ENCODE measurements at regions not wholly inside any gene's neighbourhood (a gene's known extent, or its start where the extent isn't known, plus 50 kb on each side); places are given as distances from the start of the nearest gene placed in this dataset.

DNA sequence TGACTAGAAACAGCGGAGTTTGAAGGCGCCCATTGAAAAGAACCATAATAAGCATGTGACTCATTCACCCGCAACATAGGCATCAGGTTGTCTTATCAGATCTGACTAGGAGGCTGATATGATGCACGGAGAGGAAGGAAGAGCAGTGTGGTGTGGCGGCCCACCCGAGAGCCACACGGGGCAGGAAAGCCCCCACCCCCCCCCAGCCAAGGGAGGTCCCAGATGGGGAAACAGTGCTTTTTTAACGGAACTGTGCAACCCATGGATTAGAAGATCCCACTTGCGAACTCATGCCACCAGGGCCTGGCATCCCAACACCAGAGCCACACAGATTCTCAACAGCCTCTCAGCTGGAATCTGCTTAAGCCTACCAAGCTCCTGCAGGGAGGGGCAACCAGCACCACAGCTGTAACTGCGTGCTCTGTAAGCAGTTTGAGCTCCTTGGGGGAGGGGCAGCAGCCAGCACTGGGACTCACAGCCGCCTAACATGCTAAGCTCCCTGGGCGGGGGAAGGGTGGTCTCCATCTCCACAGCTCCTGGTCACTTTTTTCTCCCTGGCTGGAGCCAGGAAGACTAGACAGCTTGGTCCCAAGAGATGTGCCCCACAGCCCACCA lies 466.2 kb downstream of the PDGFC start:
- TF ChIP-seq EGR1 (IDR thresholded peaks at IDR 0.05) (no peak), YY1 (IDR thresholded peaks at IDR 0.05; ENCODE audit: low read depth) (no peak), TCF12 (IDR thresholded peaks at IDR 0.05; ENCODE audit: low read depth) (no peak), TAF1 (IDR thresholded peaks at IDR 0.05; ENCODE audit: low read depth) (no peak), FOXM1 (IDR thresholded peaks at IDR 0.05; ENCODE audit: borderline replicate concordance, low read depth) (no peak), NFIC (IDR thresholded peaks at IDR 0.05) (no peak), ZBTB7A (IDR thresholded peaks at IDR 0.05; ENCODE audit: low read depth) (no peak), MAX (IDR thresholded peaks at IDR 0.05) (no peak), CEBPB (IDR thresholded peaks at IDR 0.05) (no peak), USF1 (IDR thresholded peaks at IDR 0.05) (no peak), TEAD4 (IDR thresholded peaks at IDR 0.05) (no peak), CREB1 (IDR thresholded peaks at IDR 0.05; ENCODE audit: low read depth) (no peak), EP300 (IDR thresholded peaks at IDR 0.05; ENCODE audit: borderline replicate concordance) (no peak)
- TF ChIP-seq, protein P1, sequence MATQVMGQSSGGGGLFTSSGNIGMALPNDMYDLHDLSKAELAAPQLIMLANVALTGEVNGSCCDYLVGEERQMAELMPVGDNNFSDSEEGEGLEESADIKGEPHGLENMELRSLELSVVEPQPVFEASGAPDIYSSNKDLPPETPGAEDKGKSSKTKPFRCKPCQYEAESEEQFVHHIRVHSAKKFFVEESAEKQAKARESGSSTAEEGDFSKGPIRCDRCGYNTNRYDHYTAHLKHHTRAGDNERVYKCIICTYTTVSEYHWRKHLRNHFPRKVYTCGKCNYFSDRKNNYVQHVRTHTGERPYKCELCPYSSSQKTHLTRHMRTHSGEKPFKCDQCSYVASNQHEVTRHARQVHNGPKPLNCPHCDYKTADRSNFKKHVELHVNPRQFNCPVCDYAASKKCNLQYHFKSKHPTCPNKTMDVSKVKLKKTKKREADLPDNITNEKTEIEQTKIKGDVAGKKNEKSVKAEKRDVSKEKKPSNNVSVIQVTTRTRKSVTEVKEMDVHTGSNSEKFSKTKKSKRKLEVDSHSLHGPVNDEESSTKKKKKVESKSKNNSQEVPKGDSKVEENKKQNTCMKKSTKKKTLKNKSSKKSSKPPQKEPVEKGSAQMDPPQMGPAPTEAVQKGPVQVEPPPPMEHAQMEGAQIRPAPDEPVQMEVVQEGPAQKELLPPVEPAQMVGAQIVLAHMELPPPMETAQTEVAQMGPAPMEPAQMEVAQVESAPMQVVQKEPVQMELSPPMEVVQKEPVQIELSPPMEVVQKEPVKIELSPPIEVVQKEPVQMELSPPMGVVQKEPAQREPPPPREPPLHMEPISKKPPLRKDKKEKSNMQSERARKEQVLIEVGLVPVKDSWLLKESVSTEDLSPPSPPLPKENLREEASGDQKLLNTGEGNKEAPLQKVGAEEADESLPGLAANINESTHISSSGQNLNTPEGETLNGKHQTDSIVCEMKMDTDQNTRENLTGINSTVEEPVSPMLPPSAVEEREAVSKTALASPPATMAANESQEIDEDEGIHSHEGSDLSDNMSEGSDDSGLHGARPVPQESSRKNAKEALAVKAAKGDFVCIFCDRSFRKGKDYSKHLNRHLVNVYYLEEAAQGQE (IDR thresholded peaks at IDR 0.05; ENCODE audit: low read depth): no peak

DNA sequence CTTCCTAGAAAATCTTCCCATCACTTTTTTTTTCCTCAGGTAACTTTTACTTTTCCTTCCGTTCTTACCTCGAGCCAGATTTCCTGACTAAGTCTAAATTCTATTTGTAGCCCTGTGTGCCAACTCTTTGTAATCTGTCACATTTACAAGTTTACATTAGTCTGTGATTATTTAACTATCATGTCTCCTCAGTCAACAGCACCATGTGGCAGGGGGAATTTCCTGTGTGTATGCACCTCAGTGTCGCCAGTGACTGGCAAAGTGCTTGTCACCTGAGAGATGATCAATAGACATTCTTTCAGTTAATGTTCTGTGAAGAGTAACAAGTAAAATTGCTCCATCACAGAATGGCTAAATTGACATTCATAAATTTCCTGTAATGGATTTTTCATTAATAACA lies 468.5 kb downstream of the PDGFC start:
- TF ChIP-seq EGR1 (IDR thresholded peaks at IDR 0.05) (no peak), TAF1 (IDR thresholded peaks at IDR 0.05; ENCODE audit: low read depth) (no peak), FOXM1 (IDR thresholded peaks at IDR 0.05; ENCODE audit: borderline replicate concordance, low read depth) (no peak), TEAD4 (IDR thresholded peaks at IDR 0.05) (no peak), MAX (IDR thresholded peaks at IDR 0.05) (no peak), USF1 (IDR thresholded peaks at IDR 0.05) (no peak), ZBTB7A (IDR thresholded peaks at IDR 0.05; ENCODE audit: low read depth) (no peak), NFIC (IDR thresholded peaks at IDR 0.05) (no peak), CEBPB (IDR thresholded peaks at IDR 0.05) (no peak), EP300 (IDR thresholded peaks at IDR 0.05; ENCODE audit: borderline replicate concordance) (no peak), RAD21 (IDR thresholded peaks at IDR 0.05; ENCODE audit: low read depth) (no peak), CREB1 (IDR thresholded peaks at IDR 0.05; ENCODE audit: low read depth) (no peak), YY1 (IDR thresholded peaks at IDR 0.05; ENCODE audit: low read depth) (no peak), TCF12 (IDR thresholded peaks at IDR 0.05; ENCODE audit: low read depth) (no peak)
- TF ChIP-seq, protein P1 (IDR thresholded peaks at IDR 0.05; ENCODE audit: low read depth): no peak

GRCh38 chr4:156501962-156502361 lies 469.6 kb downstream of the PDGFC start:
- TF ChIP-seq USF1 (IDR thresholded peaks at IDR 0.05): no peak
- no peak for TF ChIP-seq NFIC (IDR thresholded peaks at IDR 0.05)
- no peak for TF ChIP-seq CEBPB (IDR thresholded peaks at IDR 0.05)
- TF ChIP-seq MAX (IDR thresholded peaks at IDR 0.05): no peak
- no peak for TF ChIP-seq EP300 (IDR thresholded peaks at IDR 0.05; ENCODE audit: borderline replicate concordance)
- no peak for TF ChIP-seq FOXM1 (IDR thresholded peaks at IDR 0.05; ENCODE audit: borderline replicate concordance, low read depth)
- no peak for TF ChIP-seq TAF1 (IDR thresholded peaks at IDR 0.05; ENCODE audit: low read depth)

DNA sequence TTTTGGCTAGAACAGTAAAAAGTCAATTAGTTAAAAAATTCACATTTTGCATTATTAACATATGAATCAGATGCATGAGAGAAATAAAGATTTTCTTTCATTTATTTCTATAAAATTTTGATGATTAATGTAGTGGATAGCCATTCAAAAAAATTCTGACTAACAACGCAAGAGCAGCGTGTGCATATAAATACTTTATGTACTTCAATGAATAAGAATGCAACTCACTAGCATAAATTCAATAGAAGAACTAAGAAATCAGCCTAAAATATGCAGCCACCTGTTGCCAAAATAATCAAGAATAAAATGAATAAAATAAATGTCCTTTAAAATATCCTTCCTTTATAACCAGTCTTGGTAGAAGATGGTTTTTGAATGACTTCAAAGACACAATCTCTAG lies 471.9 kb downstream of the PDGFC start:
- no peak for TF ChIP-seq EGR1 (IDR thresholded peaks at IDR 0.05)
- TF ChIP-seq, protein P1 (IDR thresholded peaks at IDR 0.05; ENCODE audit: low read depth): no peak
- TF ChIP-seq YY1 (IDR thresholded peaks at IDR 0.05; ENCODE audit: low read depth): no peak
- no peak for TF ChIP-seq TCF12 (IDR thresholded peaks at IDR 0.05; ENCODE audit: low read depth)
- no peak for TF ChIP-seq USF1 (IDR thresholded peaks at IDR 0.05)
- TF ChIP-seq NFIC (IDR thresholded peaks at IDR 0.05): no peak
- TF ChIP-seq EP300 (IDR thresholded peaks at IDR 0.05; ENCODE audit: borderline replicate concordance): no peak
- TF ChIP-seq FOXM1 (IDR thresholded peaks at IDR 0.05; ENCODE audit: borderline replicate concordance, low read depth): no peak
- no peak for TF ChIP-seq TAF1 (IDR thresholded peaks at IDR 0.05; ENCODE audit: low read depth)
- TF ChIP-seq ZBTB7A (IDR thresholded peaks at IDR 0.05; ENCODE audit: low read depth): no peak
- no peak for TF ChIP-seq TEAD4 (IDR thresholded peaks at IDR 0.05)
- no peak for TF ChIP-seq CEBPB (IDR thresholded peaks at IDR 0.05)
- no peak for TF ChIP-seq MAX (IDR thresholded peaks at IDR 0.05)
- TF ChIP-seq RAD21 (IDR thresholded peaks at IDR 0.05; ENCODE audit: low read depth): no peak
- TF ChIP-seq CREB1 (IDR thresholded peaks at IDR 0.05; ENCODE audit: low read depth): no peak

Measured in Ishikawa (cell line).